ENCODE measurements at regions not wholly inside any gene's neighbourhood (a gene's known extent, or its start where the extent isn't known, plus 50 kb on each side); places are given as distances from the start of the nearest gene placed in this dataset.

- no peak for DNase-seq (ENCODE audit: low read depth in 1 of 2, low spot score in 1 of 2)
- no peak overlapping the region for H3K4me3 ChIP-seq (replicated peaks; ENCODE audit: insufficient read depth, low read length)
These were observed 71.0 kb upstream of the CRY1 start for GRCh38 chr12:107164392-107164791.

GRCh38 chr12:107165581-107165980, 72.2 kb upstream of the CRY1 start:
- Histone ChIP-seq H3K27me3 (ENCODE audit: insufficient read depth, poor library complexity, severe bottlenecking) (peaks cover 11% of the 10 kb centered on the region), H3K27ac (replicated peaks) (no peak overlapping the region), H3K4me3 (replicated peaks; ENCODE audit: insufficient read depth, low read length) (no peak overlapping the region)
- TF ChIP-seq GABPA (IDR thresholded peaks at IDR 0.05; ENCODE audit: low read depth) (no peak), REST (IDR thresholded peaks at IDR 0.05; ENCODE audit: insufficient replicate concordance, low read depth) (no peak), CTCF (IDR thresholded peaks at IDR 0.05; ENCODE audit: insufficient read depth, low read length) (no peak), SPI1 (IDR thresholded peaks at IDR 0.05; ENCODE audit: borderline replicate concordance, low read depth) (no peak), POLR2AphosphoS5 (IDR thresholded peaks at IDR 0.05; ENCODE audit: low read depth) (no peak)
- DNase-seq (ENCODE audit: low read depth in 1 of 2, low spot score in 1 of 2) = no peak

More at GRCh38 chr12:107164392-107164791, 71.0 kb upstream of the CRY1 start:
- Histone ChIP-seq H3K27me3 (ENCODE audit: insufficient read depth, poor library complexity, severe bottlenecking) (peaks cover 12% of the 10 kb centered on the region), H3K27ac (replicated peaks) (no peak overlapping the region)
- no peak for TF ChIP-seq REST (IDR thresholded peaks at IDR 0.05; ENCODE audit: insufficient replicate concordance, low read depth)
- no peak for TF ChIP-seq CTCF (IDR thresholded peaks at IDR 0.05; ENCODE audit: insufficient read depth, low read length)
- TF ChIP-seq SPI1 (IDR thresholded peaks at IDR 0.05; ENCODE audit: borderline replicate concordance, low read depth) = no peak
- no peak for TF ChIP-seq POLR2AphosphoS5 (IDR thresholded peaks at IDR 0.05; ENCODE audit: low read depth)
- TF ChIP-seq GABPA (IDR thresholded peaks at IDR 0.05; ENCODE audit: low read depth) = no peak

- TF ChIP-seq CTCF (IDR thresholded peaks at IDR 0.05; ENCODE audit: insufficient read depth, low read length) (no peak), SPI1 (IDR thresholded peaks at IDR 0.05; ENCODE audit: borderline replicate concordance, low read depth) (no peak), REST (IDR thresholded peaks at IDR 0.05; ENCODE audit: insufficient replicate concordance, low read depth) (no peak), POLR2AphosphoS5 (IDR thresholded peaks at IDR 0.05; ENCODE audit: low read depth) (no peak)
- Histone ChIP-seq H3K27ac (replicated peaks) (no peak overlapping the region), H3K27me3 (ENCODE audit: insufficient read depth, poor library complexity, severe bottlenecking) (peaks cover 2% of the 10 kb centered on the region), H3K4me3 (replicated peaks; ENCODE audit: insufficient read depth, low read length) (no peak overlapping the region)
- DNase-seq (ENCODE audit: low read depth in 1 of 2, low spot score in 1 of 2) = no peak
These were observed 74.4 kb upstream of the CRY1 start for GRCh38 chr12:107167756-107168155.

Measured in HL-60 (cell line).